GM23338 (cell line): ENCODE measurements at regions not wholly inside any gene's neighbourhood (a gene's known extent, or its start where the extent isn't known, plus 50 kb on each side); places are given as distances from the start of the nearest gene placed in this dataset.

Source experiments
- ATAC-seq: fragments of 200-7000 bp; cut with Tn5 transposase; 3 replicates; pipeline ENCODE4 v1.9.1; 2020
- DNase-seq: peaks from one replicate; pipeline ENCODE4 v3.0.0-alpha.2; 2015; ENCODE audit warnings: low spot score
- H2AFZ ChIP-seq: fragments of 200-600 bp; sonication (generic); 2 replicates; pipeline ENCODE4 v1.8.0; 2016; ENCODE audit warnings: antibody characterized with exemption, mild to moderate bottlenecking, moderate library complexity
- H3F3A ChIP-seq: fragments of 200-600 bp; sonication (generic); replicated peaks from 2 replicates; pipeline ENCODE4 v1.8.0; 2017; ENCODE audit warnings: antibody characterized with exemption, mixed run types, low read depth
- H3K27ac ChIP-seq: fragments of 200-600 bp; sonication (generic); 2 replicates; pipeline ENCODE4 v1.6.1; 2016; ENCODE audit warnings: low read depth
- H3K27me3 ChIP-seq: fragments of 200-600 bp; sonication (generic); 2 replicates; pipeline ENCODE4 v1.8.0; 2016; ENCODE audit warnings: mild to moderate bottlenecking, mixed run types, moderate library complexity; ENCODE audit not compliant: insufficient read depth
- H3K36me3 ChIP-seq: fragments of 200-600 bp; sonication (generic); 2 replicates; pipeline ENCODE4 v1.8.0; 2016; ENCODE audit warnings: mild to moderate bottlenecking; ENCODE audit not compliant: insufficient read depth
- H3K4me1 ChIP-seq: fragments of 200-600 bp; sonication (generic); 2 replicates; pipeline ENCODE4 v1.8.0; 2016; ENCODE audit warnings: mild to moderate bottlenecking, moderate library complexity; ENCODE audit not compliant: insufficient read depth
- H3K4me2 ChIP-seq: fragments of 200-600 bp; sonication (generic); 2 replicates; pipeline ENCODE4 v1.7.1; 2017; ENCODE audit warnings: mixed run types
- H3K4me3 ChIP-seq: fragments of 200-600 bp; sonication (generic); 2 replicates; pipeline ENCODE4 v1.6.1; 2016; ENCODE audit warnings: mixed run types
- H3K79me2 ChIP-seq: fragments of 200-600 bp; sonication (generic); replicated peaks from 2 replicates; pipeline ENCODE4 v1.8.0; 2017; ENCODE audit warnings: mild to moderate bottlenecking; ENCODE audit not compliant: insufficient read depth
- H3K9me2 ChIP-seq: fragments of 200-600 bp; sonication (generic); 2 replicates; pipeline ENCODE4 v1.8.0; 2017; ENCODE audit not compliant: insufficient read depth
- H4K20me1 ChIP-seq: fragments of 200-600 bp; sonication (generic); replicated peaks from 2 replicates; pipeline ENCODE4 v1.8.0; 2017; ENCODE audit warnings: mild to moderate bottlenecking; ENCODE audit not compliant: insufficient read depth
- H3K27ac Mint-ChIP-seq: 2 replicates; pipeline ENCODE4 v1.8.0; 2020; ENCODE audit warnings: inconsistent platforms, mild to moderate bottlenecking, moderate library complexity, mixed read lengths
- H3K27me3 Mint-ChIP-seq: 3 replicates; pipeline ENCODE4 v1.8.0; 2022; ENCODE audit warnings: low read depth, mild to moderate bottlenecking, moderate library complexity, mixed read lengths, inconsistent platforms; ENCODE audit not compliant: insufficient read depth, poor library complexity
- H3K36me3 Mint-ChIP-seq: 3 replicates; pipeline ENCODE4 v1.8.0; 2021; ENCODE audit warnings: low read depth, mild to moderate bottlenecking, inconsistent platforms, moderate library complexity, mixed read lengths
- H3K4me1 Mint-ChIP-seq: 3 replicates; pipeline ENCODE4 v1.8.0; 2020; ENCODE audit warnings: mild to moderate bottlenecking, inconsistent platforms, mixed read lengths
- H3K4me3 Mint-ChIP-seq: 3 replicates; pipeline ENCODE4 v1.8.0; 2021; ENCODE audit warnings: moderate library complexity, mild to moderate bottlenecking, inconsistent platforms, mixed read lengths
- H3K9me3 Mint-ChIP-seq: 3 replicates; pipeline ENCODE4 v1.8.0; 2020; ENCODE audit warnings: moderate library complexity, mild to moderate bottlenecking, inconsistent platforms, mixed read lengths
- CREB1 ChIP-seq: fragments of 250-450 bp; sonication (Bioruptor Pico); IDR thresholded peaks from 2 replicates; pipeline ENCODE4 v1.5.0; 2020; ENCODE audit warnings: low read depth, mild to moderate bottlenecking, moderate library complexity
- EZH2 ChIP-seq: fragments of 200-600 bp; sonication (generic); IDR thresholded peaks from one replicate; pipeline ENCODE4 v1.8.0; 2017; ENCODE audit warnings: antibody characterized with exemption, mild to moderate bottlenecking, low read depth; ENCODE audit not compliant: unreplicated experiment
- JUNB ChIP-seq: IDR thresholded peaks from one replicate; pipeline ENCODE4 v1.6.1; 2016; ENCODE audit warnings: antibody characterized with exemption; ENCODE audit not compliant: unreplicated experiment
- NANOG ChIP-seq: IDR thresholded peaks from 2 replicates; pipeline ENCODE4 v1.6.1; 2016; ENCODE audit warnings: antibody characterized with exemption, borderline replicate concordance
- STAT1 ChIP-seq: IDR thresholded peaks from one replicate; pipeline ENCODE4 v1.6.1; 2016; ENCODE audit warnings: antibody characterized with exemption; ENCODE audit not compliant: unreplicated experiment
- ZNF114 ChIP-seq: fragments of 250-450 bp; sonication (Bioruptor Pico); IDR thresholded peaks from 2 replicates; pipeline ENCODE4 v1.5.0; 2020; ENCODE audit warnings: mild to moderate bottlenecking, moderate library complexity
- ZNF331 ChIP-seq: fragments of 250-450 bp; sonication (Bioruptor Pico); IDR thresholded peaks from 2 replicates; pipeline ENCODE4 v1.5.0; 2020; ENCODE audit warnings: low read depth, mild to moderate bottlenecking, moderate library complexity
- TF ChIP-seq, protein P1 (sequence below): IDR thresholded peaks from one replicate; pipeline ENCODE4 v1.6.1; 2018; ENCODE audit warnings: antibody characterized with exemption; ENCODE audit not compliant: unreplicated experiment
- TF ChIP-seq, protein P2 (sequence below): IDR thresholded peaks from 2 replicates; pipeline ENCODE4 v1.6.1; 2016; ENCODE audit warnings: antibody characterized with exemption
- TF ChIP-seq, protein P3 (sequence below), 2 experiments: fragments of 200-600 bp in 1 of 2; sonication (generic) in 1 of 2; conservative IDR thresholded peaks; 2 replicates each; pipeline versions ENCODE4 v1.5.1 to v1.6.1; 2016 to 2017; ENCODE audit warnings: antibody characterized with exemption in 2 of 2, low read depth in 2 of 2, mild to moderate bottlenecking in 2 of 2, moderate library complexity in 1 of 2

DNA sequence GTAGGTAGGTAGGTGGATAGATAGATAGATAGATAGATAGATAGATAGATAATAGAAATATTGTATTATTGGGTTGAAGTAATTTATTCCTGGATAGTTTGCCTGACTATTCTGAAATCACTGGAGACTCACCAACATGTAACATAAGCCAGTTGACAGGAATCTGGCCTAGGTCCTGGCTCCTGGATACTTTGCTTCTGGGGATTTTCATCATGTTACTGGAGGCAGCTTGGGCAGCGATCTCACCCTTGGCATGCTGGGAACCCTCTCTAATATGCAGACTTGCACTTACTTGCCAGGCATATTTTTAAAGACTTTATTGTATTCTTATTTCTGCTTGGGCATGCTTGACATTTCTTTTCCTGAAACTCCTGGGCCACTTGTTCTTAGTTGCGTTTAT is 709.1 kb upstream of the FZD8 start (continued):
- TF ChIP-seq, protein P1, sequence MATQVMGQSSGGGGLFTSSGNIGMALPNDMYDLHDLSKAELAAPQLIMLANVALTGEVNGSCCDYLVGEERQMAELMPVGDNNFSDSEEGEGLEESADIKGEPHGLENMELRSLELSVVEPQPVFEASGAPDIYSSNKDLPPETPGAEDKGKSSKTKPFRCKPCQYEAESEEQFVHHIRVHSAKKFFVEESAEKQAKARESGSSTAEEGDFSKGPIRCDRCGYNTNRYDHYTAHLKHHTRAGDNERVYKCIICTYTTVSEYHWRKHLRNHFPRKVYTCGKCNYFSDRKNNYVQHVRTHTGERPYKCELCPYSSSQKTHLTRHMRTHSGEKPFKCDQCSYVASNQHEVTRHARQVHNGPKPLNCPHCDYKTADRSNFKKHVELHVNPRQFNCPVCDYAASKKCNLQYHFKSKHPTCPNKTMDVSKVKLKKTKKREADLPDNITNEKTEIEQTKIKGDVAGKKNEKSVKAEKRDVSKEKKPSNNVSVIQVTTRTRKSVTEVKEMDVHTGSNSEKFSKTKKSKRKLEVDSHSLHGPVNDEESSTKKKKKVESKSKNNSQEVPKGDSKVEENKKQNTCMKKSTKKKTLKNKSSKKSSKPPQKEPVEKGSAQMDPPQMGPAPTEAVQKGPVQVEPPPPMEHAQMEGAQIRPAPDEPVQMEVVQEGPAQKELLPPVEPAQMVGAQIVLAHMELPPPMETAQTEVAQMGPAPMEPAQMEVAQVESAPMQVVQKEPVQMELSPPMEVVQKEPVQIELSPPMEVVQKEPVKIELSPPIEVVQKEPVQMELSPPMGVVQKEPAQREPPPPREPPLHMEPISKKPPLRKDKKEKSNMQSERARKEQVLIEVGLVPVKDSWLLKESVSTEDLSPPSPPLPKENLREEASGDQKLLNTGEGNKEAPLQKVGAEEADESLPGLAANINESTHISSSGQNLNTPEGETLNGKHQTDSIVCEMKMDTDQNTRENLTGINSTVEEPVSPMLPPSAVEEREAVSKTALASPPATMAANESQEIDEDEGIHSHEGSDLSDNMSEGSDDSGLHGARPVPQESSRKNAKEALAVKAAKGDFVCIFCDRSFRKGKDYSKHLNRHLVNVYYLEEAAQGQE, result no peak
- no peak for TF ChIP-seq CREB1 (CRISPR knock-in tag)
- no peak for TF ChIP-seq ZNF114
- TF ChIP-seq EZH2, result no peak
- no peak for TF ChIP-seq ZNF331 (CRISPR knock-in tag)
- no peak for TF ChIP-seq NANOG
- TF ChIP-seq STAT1, result no peak
- no peak for TF ChIP-seq JUNB

DNA sequence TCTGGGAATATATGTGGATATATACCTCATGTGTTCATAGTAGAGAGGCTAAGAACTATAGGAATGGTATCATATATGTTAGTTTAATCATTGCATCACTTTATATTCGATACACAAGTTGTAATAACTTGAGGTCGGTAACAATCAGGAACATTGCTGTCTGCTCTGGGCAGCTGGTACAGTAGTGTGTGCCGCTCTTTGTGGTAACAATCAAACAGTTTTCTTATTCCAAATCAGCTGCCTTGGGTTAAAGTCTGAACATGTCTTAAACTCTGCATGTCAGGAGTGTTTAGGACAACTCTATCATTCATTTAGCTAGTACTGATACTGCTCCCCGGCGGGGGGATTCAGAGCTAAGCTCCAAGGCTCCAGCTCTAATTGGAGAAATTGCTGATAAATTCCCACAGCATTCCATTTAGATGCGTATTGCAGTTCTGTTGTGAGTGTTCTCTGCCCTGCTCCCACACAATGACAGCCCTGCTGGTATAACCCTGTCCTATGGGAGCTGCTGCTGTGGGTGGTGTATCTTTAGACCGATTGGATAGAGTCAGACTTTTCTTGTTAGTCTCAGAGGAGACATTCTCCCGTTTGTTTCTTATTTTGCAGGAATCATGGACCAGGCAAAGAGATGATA is 707.5 kb upstream of the FZD8 start:
- H3K27ac Mint-ChIP-seq, result no peak overlapping the region

More for the DNA sequence above, 707.5 kb upstream of the FZD8 start:
- Histone ChIP-seq H3K4me1 (no peaks in the 10 kb centered on the region), H3K9me2 (no peaks in the 10 kb centered on the region), H4K20me1 (no peaks in the 10 kb centered on the region), H3K4me3 (no peak overlapping the region), H3K79me2 (no peaks in the 10 kb centered on the region), H3K36me3 (no peaks in the 10 kb centered on the region), H3K27me3 (no peaks in the 10 kb centered on the region), H3K27ac (no peak overlapping the region), H3K4me2 (no peak overlapping the region), H3F3A (no peaks in the 10 kb centered on the region), H2AFZ (peak overlapping the region; percentile 23; the same call in 1 of the 2 replicates)
- TF ChIP-seq NANOG, result no peak
- TF ChIP-seq STAT1, result no peak
- no peak for TF ChIP-seq ZNF331 (CRISPR knock-in tag)
- TF ChIP-seq ZNF114, result no peak
- TF ChIP-seq, protein P2, sequence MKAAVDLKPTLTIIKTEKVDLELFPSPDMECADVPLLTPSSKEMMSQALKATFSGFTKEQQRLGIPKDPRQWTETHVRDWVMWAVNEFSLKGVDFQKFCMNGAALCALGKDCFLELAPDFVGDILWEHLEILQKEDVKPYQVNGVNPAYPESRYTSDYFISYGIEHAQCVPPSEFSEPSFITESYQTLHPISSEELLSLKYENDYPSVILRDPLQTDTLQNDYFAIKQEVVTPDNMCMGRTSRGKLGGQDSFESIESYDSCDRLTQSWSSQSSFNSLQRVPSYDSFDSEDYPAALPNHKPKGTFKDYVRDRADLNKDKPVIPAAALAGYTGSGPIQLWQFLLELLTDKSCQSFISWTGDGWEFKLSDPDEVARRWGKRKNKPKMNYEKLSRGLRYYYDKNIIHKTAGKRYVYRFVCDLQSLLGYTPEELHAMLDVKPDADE, result no peak
- TF ChIP-seq CREB1 (CRISPR knock-in tag), result no peak
- TF ChIP-seq EZH2, result no peak
- TF ChIP-seq, protein P3, sequence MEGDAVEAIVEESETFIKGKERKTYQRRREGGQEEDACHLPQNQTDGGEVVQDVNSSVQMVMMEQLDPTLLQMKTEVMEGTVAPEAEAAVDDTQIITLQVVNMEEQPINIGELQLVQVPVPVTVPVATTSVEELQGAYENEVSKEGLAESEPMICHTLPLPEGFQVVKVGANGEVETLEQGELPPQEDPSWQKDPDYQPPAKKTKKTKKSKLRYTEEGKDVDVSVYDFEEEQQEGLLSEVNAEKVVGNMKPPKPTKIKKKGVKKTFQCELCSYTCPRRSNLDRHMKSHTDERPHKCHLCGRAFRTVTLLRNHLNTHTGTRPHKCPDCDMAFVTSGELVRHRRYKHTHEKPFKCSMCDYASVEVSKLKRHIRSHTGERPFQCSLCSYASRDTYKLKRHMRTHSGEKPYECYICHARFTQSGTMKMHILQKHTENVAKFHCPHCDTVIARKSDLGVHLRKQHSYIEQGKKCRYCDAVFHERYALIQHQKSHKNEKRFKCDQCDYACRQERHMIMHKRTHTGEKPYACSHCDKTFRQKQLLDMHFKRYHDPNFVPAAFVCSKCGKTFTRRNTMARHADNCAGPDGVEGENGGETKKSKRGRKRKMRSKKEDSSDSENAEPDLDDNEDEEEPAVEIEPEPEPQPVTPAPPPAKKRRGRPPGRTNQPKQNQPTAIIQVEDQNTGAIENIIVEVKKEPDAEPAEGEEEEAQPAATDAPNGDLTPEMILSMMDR (conservative IDR thresholded peaks at IDR 0.05; ENCODE audit: low read depth in 2 of 2), result no peak
- peak; percentile 52 for ATAC-seq
- DNase-seq, result peak; percentile 6
- Mint-ChIP-seq H3K4me1 (peaks cover 5% of the 10 kb centered on the region; the same call in 1 of the 3 replicates), H3K27me3 (peaks cover 2% of the 10 kb centered on the region), H3K9me3 (no peaks in the 10 kb centered on the region), H3K36me3 (no peaks in the 10 kb centered on the region), H3K4me3 (no peak overlapping the region)
